ENCODE measurements at regions not wholly inside any gene's neighbourhood (a gene's known extent, or its start where the extent isn't known, plus 50 kb on each side); places are given as distances from the start of the nearest gene placed in this dataset.

GRCh38 chr2:64832936-64833335 lies 156.3 kb upstream of the SLC1A4 start:
- no peak for DNase-seq

DNA sequence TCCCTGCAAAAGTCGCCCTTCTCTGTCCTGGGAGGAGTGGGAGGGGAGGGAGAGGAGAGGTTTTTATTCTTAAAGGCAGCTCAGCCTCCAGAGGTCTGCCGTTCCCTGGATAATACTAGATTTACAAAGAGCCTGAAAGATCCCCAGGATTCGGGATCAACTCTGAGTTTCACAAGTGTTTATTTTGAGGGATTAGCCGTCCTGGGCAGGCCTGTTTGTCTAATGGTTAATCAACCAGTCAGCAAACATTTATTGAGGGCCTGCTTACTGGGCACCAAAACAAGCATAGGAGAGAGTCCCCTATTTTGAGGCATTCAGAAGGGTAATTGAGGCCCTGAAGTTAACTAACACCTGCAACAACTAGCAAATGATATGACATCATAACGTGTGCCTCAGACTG lies 152.6 kb upstream of the SLC1A4 start:
- no peak for DNase-seq

GRCh38 chr2:64837116-64837731 lies 152.0 kb upstream of the SLC1A4 start:
- no peak for DNase-seq

DNA sequence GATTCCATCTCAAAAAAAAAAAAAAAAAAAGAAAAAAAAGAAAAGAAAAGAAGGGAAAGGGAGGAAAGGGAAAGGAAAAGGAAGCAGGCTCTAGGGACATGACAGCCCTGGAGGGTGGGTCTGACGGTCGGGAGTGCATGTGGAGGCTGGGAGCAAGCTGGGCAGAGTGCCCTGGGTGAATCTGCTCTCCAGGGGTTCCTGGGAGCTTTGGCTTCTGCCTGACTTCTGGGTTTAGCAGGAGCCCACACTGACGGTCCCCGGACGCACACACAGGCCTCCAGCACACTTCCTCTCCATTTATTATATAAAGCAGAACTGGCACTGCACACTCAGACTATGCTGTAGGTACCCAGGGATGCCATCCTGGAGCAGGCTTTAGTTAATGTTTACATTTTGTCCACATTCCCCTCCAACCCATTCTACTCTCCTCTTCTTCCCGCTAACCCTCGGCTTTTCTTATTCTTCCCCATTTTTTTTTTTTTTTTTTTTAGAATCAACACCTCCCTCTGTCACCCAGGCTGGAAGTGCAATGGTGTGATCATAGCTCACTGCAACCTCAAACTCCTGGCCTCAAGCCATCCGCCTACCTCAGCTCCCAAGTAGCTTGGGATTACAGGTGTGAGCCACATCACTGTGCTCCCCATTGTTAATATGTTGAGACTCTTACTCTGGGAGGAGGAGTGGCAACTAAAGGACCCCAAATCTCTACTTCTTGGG lies 151.1 kb upstream of the SLC1A4 start:
- DNase-seq: no peak

- DNase-seq: no peak
Measured at GRCh38 chr2:64838817-64839216, 150.4 kb upstream of the SLC1A4 start.

DNA sequence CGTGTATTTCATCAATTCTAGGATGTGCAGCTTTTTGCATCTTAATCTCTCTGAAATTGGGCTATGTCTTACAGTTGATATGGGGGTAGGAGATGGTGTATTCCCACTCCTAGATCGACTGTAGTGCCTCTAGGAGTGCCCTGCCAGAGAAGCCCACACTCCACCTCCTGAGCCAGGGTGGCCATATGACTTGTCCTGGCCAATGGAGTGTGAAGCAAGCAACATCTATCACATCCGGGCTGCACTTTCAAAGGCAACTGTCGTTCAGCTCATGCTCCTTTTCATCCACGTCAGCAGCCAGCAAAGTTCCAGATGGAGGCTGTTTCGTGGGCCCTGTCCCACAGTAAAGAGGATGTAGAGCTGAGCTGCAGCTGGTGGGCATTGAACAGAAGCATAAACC lies 149.4 kb upstream of the SLC1A4 start:
- no peak for DNase-seq

DNA sequence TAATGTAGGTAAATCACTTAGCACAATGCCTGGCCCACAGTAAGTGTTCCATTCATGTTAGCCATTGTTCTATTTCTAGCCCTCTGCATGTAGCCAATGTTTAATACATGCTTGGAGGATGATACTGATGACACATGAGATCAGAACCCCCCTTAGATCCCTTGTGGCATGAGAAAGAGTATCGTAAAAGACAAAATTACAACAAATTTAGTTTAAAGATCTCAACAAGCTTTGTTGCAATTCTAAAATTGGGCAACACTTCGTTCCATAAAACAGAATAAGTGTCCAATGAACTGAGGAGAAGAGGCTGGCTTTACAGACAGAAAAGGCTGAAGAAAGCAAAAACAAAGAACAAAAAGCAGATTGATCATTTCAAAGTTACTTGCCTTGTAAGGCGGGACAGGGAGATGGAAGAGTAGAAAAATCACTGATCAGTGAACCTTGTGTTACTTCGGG lies 148.7 kb upstream of the SLC1A4 start:
- DNase-seq: no peak

DNA sequence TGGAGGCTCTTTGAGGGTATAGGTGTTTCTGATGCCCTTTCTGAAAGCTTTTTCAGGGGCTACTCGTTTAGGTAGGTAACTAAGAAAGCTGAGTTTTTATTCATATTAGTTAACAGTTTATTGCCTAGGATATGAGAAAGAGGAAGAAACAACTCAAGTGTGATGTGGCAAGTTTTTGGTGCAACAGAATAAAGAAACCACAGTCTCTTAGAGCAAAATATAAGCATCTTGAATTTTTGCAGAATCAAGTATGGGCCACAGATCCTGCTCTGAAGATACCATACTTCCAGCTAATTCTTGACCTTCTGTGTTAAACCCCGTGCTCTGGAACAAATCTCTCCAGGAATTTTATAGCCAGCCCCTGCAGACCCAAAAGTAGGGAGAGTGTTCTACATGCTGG lies 147.7 kb upstream of the SLC1A4 start:
- no peak for DNase-seq

GRCh38 chr2:64842030-64842429 lies 147.2 kb upstream of the SLC1A4 start:
- no peak for DNase-seq

DNA sequence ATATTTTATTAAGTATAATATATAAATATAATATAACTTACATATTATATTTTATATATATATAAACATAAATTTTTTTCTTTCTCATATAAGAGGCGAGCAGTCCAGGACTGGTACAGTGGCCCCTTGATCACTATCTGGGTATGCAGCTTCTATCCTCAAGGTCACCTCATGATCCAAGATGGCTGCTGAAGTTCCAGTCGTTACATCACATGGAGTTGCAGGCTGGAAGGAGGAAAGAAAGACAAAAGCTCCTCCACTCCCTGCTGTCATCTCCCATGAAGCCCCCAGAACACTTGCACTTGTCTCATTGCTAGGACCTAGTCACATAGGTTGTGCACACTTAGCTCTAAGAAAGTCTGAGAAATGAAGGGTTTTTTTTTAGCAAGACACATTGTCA lies 145.1 kb upstream of the SLC1A4 start:
- DNase-seq: no peak

DNA sequence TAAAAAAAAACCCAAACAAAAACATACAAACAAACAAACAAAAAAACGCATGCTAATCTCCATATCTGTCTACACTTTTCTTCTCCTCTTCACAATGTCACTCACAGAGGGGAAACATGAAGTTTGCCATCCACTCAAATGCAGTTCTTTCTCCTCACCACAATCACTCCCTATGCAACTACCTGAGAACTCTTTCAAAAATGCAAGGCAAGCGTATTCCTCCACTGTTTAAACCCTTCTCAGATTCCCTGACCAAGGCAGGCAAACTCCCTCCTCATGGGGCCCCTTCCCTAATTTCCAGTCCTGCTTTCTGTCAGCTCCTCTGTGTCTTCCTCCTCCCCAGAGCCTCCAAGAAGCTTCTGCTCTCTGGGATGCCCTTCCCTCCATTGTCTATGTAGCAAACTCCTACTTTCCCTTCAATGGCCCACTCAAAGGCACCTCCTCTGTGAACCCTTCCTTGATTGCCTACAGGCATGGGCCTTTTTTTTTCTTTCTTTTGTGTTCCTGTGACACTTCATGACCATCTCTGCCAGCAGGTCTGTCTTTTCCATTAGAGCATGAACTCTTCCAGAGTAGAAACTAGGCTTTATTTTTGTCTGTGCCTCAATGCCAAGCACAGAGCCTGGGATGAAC lies 143.8 kb upstream of the SLC1A4 start:
- no peak for DNase-seq

- DNase-seq: no peak
Measured at GRCh38 chr2:64846177-64846576, 143.0 kb upstream of the SLC1A4 start.

DNA sequence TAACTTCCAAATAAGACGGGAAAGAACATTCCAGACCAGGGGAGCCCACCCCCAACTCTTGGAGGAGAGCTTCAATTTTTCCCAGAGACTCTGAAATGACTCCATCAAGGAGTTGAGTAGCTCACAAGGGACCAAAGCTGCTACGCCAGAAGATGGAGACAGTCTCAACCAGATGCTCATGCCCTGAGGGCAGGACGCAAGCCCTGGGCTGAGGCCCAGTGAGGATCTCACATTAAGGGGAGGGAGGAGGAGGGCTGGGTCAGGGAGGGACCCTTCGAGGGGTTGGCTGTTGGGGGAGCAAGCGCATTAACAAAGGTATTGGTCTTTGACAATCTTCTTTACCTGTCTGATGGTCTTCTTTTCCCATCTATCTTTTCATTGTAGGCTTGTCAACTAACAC lies 141.3 kb upstream of the SLC1A4 start:
- DNase-seq: no peak

DNA sequence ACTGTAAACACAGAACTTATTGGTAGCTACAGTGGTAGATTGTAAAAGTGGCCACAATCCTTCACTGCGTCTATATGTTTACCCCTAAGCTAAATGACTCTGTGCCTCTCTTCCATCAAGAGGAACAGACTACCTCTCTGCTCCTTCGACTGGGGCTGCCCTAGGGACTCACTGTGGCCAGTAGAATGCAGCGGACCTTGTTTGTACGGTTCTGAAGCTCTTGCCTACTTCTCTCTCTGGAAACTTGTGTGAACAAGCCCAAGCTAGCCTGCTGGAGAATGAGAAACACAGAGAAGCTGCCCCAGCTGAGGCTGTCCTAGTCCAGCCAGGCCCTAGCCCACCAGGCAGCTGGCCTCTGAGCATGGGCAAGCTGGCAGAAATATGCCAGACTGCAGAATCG lies 140.8 kb upstream of the SLC1A4 start:
- DNase-seq: no peak

- no peak for DNase-seq
Measured at GRCh38 chr2:64848945-64849344, 140.3 kb upstream of the SLC1A4 start.

- DNase-seq: no peak
Measured at GRCh38 chr2:64850642-64851041, 138.6 kb upstream of the SLC1A4 start.

- no peak for DNase-seq
Measured at GRCh38 chr2:64852771-64853241, 136.4 kb upstream of the SLC1A4 start.

GRCh38 chr2:64853306-64853705 lies 135.9 kb upstream of the SLC1A4 start:
- no peak for DNase-seq

- no peak for DNase-seq
Measured at GRCh38 chr2:64853894-64854293, 135.3 kb upstream of the SLC1A4 start.

DNA sequence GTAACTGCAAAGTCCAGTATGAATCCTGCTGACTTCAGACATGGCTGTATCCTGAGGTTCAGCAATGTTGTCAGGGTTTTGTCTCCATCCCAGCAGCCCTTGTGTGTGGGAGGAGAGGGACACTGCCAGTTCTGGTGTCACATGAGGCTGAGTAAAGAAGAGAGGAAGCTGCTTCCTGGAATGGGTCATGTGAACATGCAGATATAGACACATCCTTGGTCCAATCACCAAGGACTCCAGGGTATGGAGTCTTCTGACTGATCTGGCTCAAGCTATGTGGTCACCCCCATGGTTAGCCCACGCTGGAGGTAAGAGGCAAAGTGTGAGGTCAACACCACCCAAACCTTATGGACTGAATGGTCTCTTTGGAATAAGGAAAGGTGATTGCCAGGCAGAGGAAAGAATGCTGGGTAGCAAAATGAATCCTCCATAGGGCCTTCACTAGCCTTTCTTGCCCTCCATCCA lies 134.4 kb upstream of the SLC1A4 start:
- DNase-seq: no peak

DNA sequence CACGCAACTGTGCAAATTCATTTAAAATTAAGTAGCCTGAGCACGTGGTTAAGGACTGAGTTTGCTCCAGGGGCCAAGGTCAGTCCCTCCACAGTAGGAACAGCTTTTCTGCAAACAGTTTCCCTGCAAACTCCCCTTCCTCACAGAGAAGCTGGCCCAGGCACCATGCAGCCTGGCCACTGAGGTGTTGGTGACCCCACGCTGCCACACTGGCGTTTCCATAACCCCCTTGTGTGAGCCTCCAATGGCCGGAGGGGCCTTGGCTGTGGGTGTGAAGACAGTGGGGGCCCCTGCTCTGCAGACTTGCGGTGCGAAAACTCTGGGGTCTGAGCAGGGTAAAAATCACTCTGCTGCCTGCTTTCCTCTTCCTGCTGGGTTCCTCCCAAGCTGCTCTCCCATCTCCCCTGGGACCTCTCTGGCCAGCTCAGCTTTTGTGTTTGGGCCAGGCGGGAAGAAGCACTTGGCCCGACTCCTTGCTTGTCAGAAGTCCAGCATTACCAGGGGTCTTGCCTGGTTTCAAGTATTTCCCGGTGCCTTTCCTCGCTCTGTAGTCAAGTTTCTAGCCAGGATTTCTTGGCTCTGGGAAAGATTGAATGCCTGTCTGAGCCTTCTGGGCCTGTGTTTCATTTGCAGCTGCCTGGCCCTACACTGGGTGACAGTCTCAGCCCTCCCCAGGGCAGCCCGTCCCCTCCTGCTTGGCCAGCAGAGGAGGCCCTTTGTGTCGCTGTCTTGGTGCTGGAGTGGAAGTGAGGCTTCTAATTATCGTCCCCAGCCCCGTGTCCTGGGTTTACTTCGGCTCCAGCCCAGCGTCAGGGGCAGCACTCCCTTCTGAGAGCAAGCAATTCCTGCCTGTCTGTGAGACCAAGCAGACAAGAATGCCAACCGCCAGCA lies 131.4 kb upstream of the SLC1A4 start:
- DNase-seq: peak; percentile 82

- no peak for DNase-seq
Measured at GRCh38 chr2:64858541-64859311, 130.5 kb upstream of the SLC1A4 start.
